ENCODE measurements at regions not wholly inside any gene's neighbourhood (a gene's known extent, or its start where the extent isn't known, plus 50 kb on each side); places are given as distances from the start of the nearest gene placed in this dataset.

- ATAC-seq: no peak
These were observed 121.2 kb downstream of the GPCPD1 start for GRCh38 chr20:5489601-5490000.

GRCh38 chr20:5488823-5489222 lies 122.0 kb downstream of the GPCPD1 start:
- ATAC-seq (no peak), DNase-seq (ENCODE audit: low read depth, low spot score) (no peak)
- Histone ChIP-seq H3K4me1 (ENCODE audit: control insufficient read depth, insufficient read depth, low read length) (no peaks in the 10 kb centered on the region), H3K4me3 (ENCODE audit: low read depth in 2 of 2, low read length in 2 of 2) (no peak overlapping the region), H3K27ac (ENCODE audit: low read length) (no peak overlapping the region), H3K36me3 (ENCODE audit: control insufficient read depth, insufficient read depth, low read length) (no peaks in the 10 kb centered on the region), H3K9me3 (ENCODE audit: control insufficient read depth, insufficient read depth, low read depth, low read length) (no peaks in the 10 kb centered on the region), H3K27me3 (ENCODE audit: control insufficient read depth, insufficient read depth, low read length) (peaks cover 13% of the 10 kb centered on the region)
- TF ChIP-seq, protein P1, sequence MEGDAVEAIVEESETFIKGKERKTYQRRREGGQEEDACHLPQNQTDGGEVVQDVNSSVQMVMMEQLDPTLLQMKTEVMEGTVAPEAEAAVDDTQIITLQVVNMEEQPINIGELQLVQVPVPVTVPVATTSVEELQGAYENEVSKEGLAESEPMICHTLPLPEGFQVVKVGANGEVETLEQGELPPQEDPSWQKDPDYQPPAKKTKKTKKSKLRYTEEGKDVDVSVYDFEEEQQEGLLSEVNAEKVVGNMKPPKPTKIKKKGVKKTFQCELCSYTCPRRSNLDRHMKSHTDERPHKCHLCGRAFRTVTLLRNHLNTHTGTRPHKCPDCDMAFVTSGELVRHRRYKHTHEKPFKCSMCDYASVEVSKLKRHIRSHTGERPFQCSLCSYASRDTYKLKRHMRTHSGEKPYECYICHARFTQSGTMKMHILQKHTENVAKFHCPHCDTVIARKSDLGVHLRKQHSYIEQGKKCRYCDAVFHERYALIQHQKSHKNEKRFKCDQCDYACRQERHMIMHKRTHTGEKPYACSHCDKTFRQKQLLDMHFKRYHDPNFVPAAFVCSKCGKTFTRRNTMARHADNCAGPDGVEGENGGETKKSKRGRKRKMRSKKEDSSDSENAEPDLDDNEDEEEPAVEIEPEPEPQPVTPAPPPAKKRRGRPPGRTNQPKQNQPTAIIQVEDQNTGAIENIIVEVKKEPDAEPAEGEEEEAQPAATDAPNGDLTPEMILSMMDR (IDR thresholded peaks at IDR 0.05): no peak
- TF ChIP-seq TCF7L2 (IDR thresholded peaks at IDR 0.05; ENCODE audit: low read depth, low read length): no peak
- no peak for TF ChIP-seq POLR2AphosphoS5 (IDR thresholded peaks at IDR 0.05; ENCODE audit: low read depth, low read length)
- no peak for TF ChIP-seq SIN3A (IDR thresholded peaks at IDR 0.05; ENCODE audit: borderline replicate concordance, insufficient read depth, low read depth, low read length)
- TF ChIP-seq REST (IDR thresholded peaks at IDR 0.05; ENCODE audit: insufficient read depth in 1 of 2, low read depth in 2 of 2, low read length in 1 of 2): no peak
- POLR2A ChIA-PET: no interaction called here
- in situ Hi-C loops (cut with HindIII; ENCODE audit: low pct_unique_long_range_greater_than_20kb, low sequenced_read_pairs) (no loop called here), intact Hi-C loops (cut with micrococcal nuclease; ENCODE audit: unreplicated experiment) (no loop called here)
- CTCF ChIA-PET: no interaction called here
- no TSS peak for BruUV-seq (replicated peaks)

More at GRCh38 chr20:5489601-5490000, 121.2 kb downstream of the GPCPD1 start:
- H3K27me3 ChIP-seq (ENCODE audit: control insufficient read depth, insufficient read depth, low read length): peaks cover 13% of the 10 kb centered on the region
- no peak overlapping the region for H3K4me3 ChIP-seq (ENCODE audit: low read depth in 2 of 2, low read length in 2 of 2)
- ChIA-PET POLR2A (no interaction called here), CTCF (no interaction called here)
- H3K4me1 ChIP-seq (ENCODE audit: control insufficient read depth, insufficient read depth, low read length): no peaks in the 10 kb centered on the region
- intact Hi-C loops (cut with micrococcal nuclease; ENCODE audit: unreplicated experiment): no loop called here
- H3K36me3 ChIP-seq (ENCODE audit: control insufficient read depth, insufficient read depth, low read length): no peaks in the 10 kb centered on the region
- BruUV-seq (replicated peaks): no TSS peak
- in situ Hi-C loops (cut with HindIII; ENCODE audit: low pct_unique_long_range_greater_than_20kb, low sequenced_read_pairs): no loop called here
- H3K9me3 ChIP-seq (ENCODE audit: control insufficient read depth, insufficient read depth, low read depth, low read length): no peaks in the 10 kb centered on the region
- no peak for DNase-seq (ENCODE audit: low read depth, low spot score)
- no peak overlapping the region for H3K27ac ChIP-seq (ENCODE audit: low read length)
- no peak for TF ChIP-seq SIN3A (IDR thresholded peaks at IDR 0.05; ENCODE audit: borderline replicate concordance, insufficient read depth, low read depth, low read length)
- TF ChIP-seq, protein P1 (IDR thresholded peaks at IDR 0.05): no peak
- no peak for TF ChIP-seq POLR2AphosphoS5 (IDR thresholded peaks at IDR 0.05; ENCODE audit: low read depth, low read length)
- no peak for TF ChIP-seq REST (IDR thresholded peaks at IDR 0.05; ENCODE audit: insufficient read depth in 1 of 2, low read depth in 2 of 2, low read length in 1 of 2)
- no peak for TF ChIP-seq TCF7L2 (IDR thresholded peaks at IDR 0.05; ENCODE audit: low read depth, low read length)
